GM12878 (cell line): ENCODE measurements at regions not wholly inside any gene's neighbourhood (a gene's known extent, or its start where the extent isn't known, plus 50 kb on each side); places are given as distances from the start of the nearest gene placed in this dataset.

Experiments used
- ATAC-seq: fragments of 200-7000 bp; cut with Tn5 transposase; 3 replicates; pipeline ENCODE4 v1.9.1; 2020; ENCODE audit warnings: mild to moderate bottlenecking, moderate library complexity
- BruUV-seq: library from RNA; stranded (reverse); fragments of 400-500 nt; replicated peaks from 2 replicates; lab custom pipeline; 2021; lab: Mats Ljungman, UMichigan
- CTCF ChIA-PET: fragments of 300-600 bp; sonication (Branson Sonifier 250); formaldehyde crosslinking; extraction: SDS; loops from one replicate; lab custom pipeline; 2021; ENCODE audit warnings: inconsistent platforms; lab: Yijun Ruan, JAX
- POLR2A ChIA-PET: fragments of 350-600 bp; formaldehyde crosslinking; extraction: SDS; loops from one replicate; lab custom pipeline; 2021; ENCODE audit warnings: inconsistent platforms; lab: Charles Lee
- RAD21 ChIA-PET: fragments of 300-600 bp; sonication (Branson Sonifier 250); formaldehyde crosslinking; loops from one replicate; lab custom pipeline; 2023; ENCODE audit warnings: antibody characterized with exemption; ENCODE audit not compliant: unreplicated experiment; lab: Charles Lee
- SMC1A ChIA-PET: fragments of 300-600 bp; sonication (Branson Sonifier 250); formaldehyde crosslinking; loops from one replicate; lab custom pipeline; 2023; ENCODE audit not compliant: unreplicated experiment, uncharacterized antibody; lab: Charles Lee
- DNase-seq: peaks from one replicate; pipeline ENCODE4 v3.0.0-alpha.2; 2011; ENCODE audit warnings: low read depth, low spot score
- FAIRE-seq: peaks from 3 replicates; lab custom pipeline; 2011; peaks lifted over from hg19 to GRCh38; lab: Jason Lieb, UNC
- H2AFZ ChIP-seq: 2 replicates; pipeline ENCODE4 v1.6.0; 2011; ENCODE audit warnings: low read depth, low read length, control low read depth; ENCODE audit not compliant: control insufficient read depth
- H3K27ac ChIP-seq: 2 replicates; pipeline ENCODE4 v1.5.1; 2011; ENCODE audit warnings: control low read depth; ENCODE audit not compliant: control insufficient read depth, insufficient read depth
- H3K27me3 ChIP-seq, 2 experiments: replicated peaks in 1 of 2; 2 replicates each; pipeline versions ENCODE4 v1.6.0 to v1.6.1; 2011; ENCODE audit warnings: low read length in 1 of 2; ENCODE audit not compliant: control insufficient read depth in 2 of 2, insufficient read depth in 2 of 2
- H3K36me3 ChIP-seq, 2 experiments: 2 replicates each; pipeline ENCODE4 v1.5.1; 2011; ENCODE audit warnings: low read length in 1 of 2; ENCODE audit not compliant: control insufficient read depth in 2 of 2, insufficient read depth in 2 of 2
- H3K4me1 ChIP-seq: 2 replicates; pipeline ENCODE4 v1.6.1; 2011; ENCODE audit warnings: mild to moderate bottlenecking, low read length, moderate library complexity, mixed read lengths; ENCODE audit not compliant: control insufficient read depth, insufficient read depth
- H3K4me2 ChIP-seq: 2 replicates; pipeline ENCODE4 v1.6.0; 2011; ENCODE audit warnings: control low read depth; ENCODE audit not compliant: control insufficient read depth, insufficient read depth
- H3K4me3 ChIP-seq: fragments of 200-600 bp; sonication (generic); 2 replicates; pipeline ENCODE4 v1.5.1; 2016
- H3K79me2 ChIP-seq: 2 replicates; pipeline ENCODE4 v1.6.0; 2011; ENCODE audit warnings: low read length; ENCODE audit not compliant: control insufficient read depth, insufficient read depth
- H3K9ac ChIP-seq: 2 replicates; pipeline ENCODE4 v1.8.0; 2011; ENCODE audit warnings: low read length, control low read depth, mixed read lengths; ENCODE audit not compliant: control insufficient read depth, insufficient read depth
- H3K9me3 ChIP-seq: replicated peaks from 3 replicates; pipeline ENCODE4 v1.5.1; 2011; ENCODE audit warnings: mild to moderate bottlenecking, low read length; ENCODE audit not compliant: control insufficient read depth, insufficient read depth
- H4K20me1 ChIP-seq: 2 replicates; pipeline ENCODE4 v1.6.0; 2011; ENCODE audit not compliant: control insufficient read depth, insufficient read depth
- EED ChIP-seq: sonication (generic); IDR thresholded peaks from 2 replicates; pipeline ENCODE4 v1.6.1; 2016; ENCODE audit warnings: antibody characterized with exemption, low read depth
- JUND ChIP-seq: IDR thresholded peaks from 2 replicates; pipeline ENCODE4 v1.6.1; 2012; ENCODE audit warnings: low read depth, mild to moderate bottlenecking, low read length, improper control_type of control experiment, moderate library complexity
- KAT2A ChIP-seq: conservative IDR thresholded peaks from 2 replicates; pipeline ENCODE4 v1.6.1; 2011; ENCODE audit warnings: low read depth, low read length; ENCODE audit not compliant: control insufficient read depth
- KLF5 ChIP-seq: fragments of 450-650 bp; IDR thresholded peaks from 2 replicates; pipeline ENCODE4 v1.6.1; 2014; ENCODE audit warnings: mild to moderate bottlenecking; ENCODE audit not compliant: partially characterized antibody
- MYB ChIP-seq: fragments of 150-350 bp; IDR thresholded peaks from 2 replicates; pipeline ENCODE4 v1.6.1; 2014; ENCODE audit warnings: mild to moderate bottlenecking, low read depth, low read length, borderline replicate concordance
- MYC ChIP-seq: IDR thresholded peaks from 2 replicates; pipeline ENCODE4 v1.6.1; 2011; ENCODE audit warnings: mild to moderate bottlenecking, low read length, moderate library complexity, inconsistent platforms; ENCODE audit not compliant: insufficient read depth, insufficient replicate concordance, insufficient read length, severe bottlenecking
- NFYB ChIP-seq: IDR thresholded peaks from 2 replicates; pipeline ENCODE4 v1.6.1; 2011; ENCODE audit warnings: low read depth, mild to moderate bottlenecking, low read length, improper control_type of control experiment, moderate library complexity; ENCODE audit not compliant: insufficient read depth
- POLR2A ChIP-seq: IDR thresholded peaks from 2 replicates; pipeline ENCODE4 v1.6.1; 2011; ENCODE audit warnings: low read depth, mild to moderate bottlenecking, low read length
- POU2F2 ChIP-seq: IDR thresholded peaks from 3 replicates; pipeline ENCODE4 v1.6.1; 2011; ENCODE audit warnings: low read depth, mild to moderate bottlenecking, low read length, borderline replicate concordance
- SREBF2 ChIP-seq: IDR thresholded peaks from 2 replicates; pipeline ENCODE4 v1.6.1; 2012; ENCODE audit warnings: mild to moderate bottlenecking, low read length
- SUPT20H ChIP-seq: IDR thresholded peaks from 2 replicates; pipeline ENCODE4 v1.6.1; 2011; ENCODE audit warnings: low read depth, mild to moderate bottlenecking, low read length, moderate library complexity, borderline replicate concordance; ENCODE audit not compliant: control insufficient read depth
- WRNIP1 ChIP-seq: IDR thresholded peaks from 2 replicates; pipeline ENCODE4 v1.6.1; 2011; ENCODE audit warnings: low read depth, low read length, improper control_type of control experiment, borderline replicate concordance
- WGBS: methylation state at CpG from one replicate; pipeline ENCODE4 v1.1.6; 2016; ENCODE audit warnings: low lambda C conversion rate; ENCODE audit not compliant: insufficient replicate concordance, insufficient coverage; ENCODE audit errors: missing lambda C conversion rate; 5-methylcytosine and 5-hydroxymethylcytosine counted together
- in situ Hi-C: fragments of 300-500 bp; cut with MboI; formaldehyde crosslinking; loops from 9 replicates; pipeline ENCODE4 v1.14.3; 2018; ENCODE audit warnings: mixed read lengths
- intact Hi-C: fragments of 100-400 bp; cut with micrococcal nuclease; formaldehyde crosslinking; loops from one replicate; pipeline ENCODE4 v1.14.2; 2022; ENCODE audit not compliant: unreplicated experiment
- TF ChIP-seq, protein P1 (sequence below): IDR thresholded peaks from 2 replicates; pipeline ENCODE4 v1.6.1; 2011; ENCODE audit warnings: borderline replicate concordance, low read depth, mild to moderate bottlenecking, moderate library complexity, low read length; ENCODE audit not compliant: insufficient read depth, poor library complexity, severe bottlenecking
- TF ChIP-seq, protein P2 (sequence below), 3 experiments: IDR thresholded peaks in 2 of 3; conservative IDR thresholded peaks in 1 of 3; 2 replicates each; pipeline ENCODE4 v1.5.1; 2011; ENCODE audit warnings: low read depth in 3 of 3, low read length in 3 of 3, mild to moderate bottlenecking in 3 of 3, control low read depth in 2 of 3, moderate library complexity in 2 of 3, inconsistent platforms in 1 of 3, mixed read lengths in 1 of 3; ENCODE audit not compliant: control insufficient read depth in 2 of 3, insufficient read depth in 1 of 3; ENCODE audit errors: extremely low read depth in 1 of 3

DNA sequence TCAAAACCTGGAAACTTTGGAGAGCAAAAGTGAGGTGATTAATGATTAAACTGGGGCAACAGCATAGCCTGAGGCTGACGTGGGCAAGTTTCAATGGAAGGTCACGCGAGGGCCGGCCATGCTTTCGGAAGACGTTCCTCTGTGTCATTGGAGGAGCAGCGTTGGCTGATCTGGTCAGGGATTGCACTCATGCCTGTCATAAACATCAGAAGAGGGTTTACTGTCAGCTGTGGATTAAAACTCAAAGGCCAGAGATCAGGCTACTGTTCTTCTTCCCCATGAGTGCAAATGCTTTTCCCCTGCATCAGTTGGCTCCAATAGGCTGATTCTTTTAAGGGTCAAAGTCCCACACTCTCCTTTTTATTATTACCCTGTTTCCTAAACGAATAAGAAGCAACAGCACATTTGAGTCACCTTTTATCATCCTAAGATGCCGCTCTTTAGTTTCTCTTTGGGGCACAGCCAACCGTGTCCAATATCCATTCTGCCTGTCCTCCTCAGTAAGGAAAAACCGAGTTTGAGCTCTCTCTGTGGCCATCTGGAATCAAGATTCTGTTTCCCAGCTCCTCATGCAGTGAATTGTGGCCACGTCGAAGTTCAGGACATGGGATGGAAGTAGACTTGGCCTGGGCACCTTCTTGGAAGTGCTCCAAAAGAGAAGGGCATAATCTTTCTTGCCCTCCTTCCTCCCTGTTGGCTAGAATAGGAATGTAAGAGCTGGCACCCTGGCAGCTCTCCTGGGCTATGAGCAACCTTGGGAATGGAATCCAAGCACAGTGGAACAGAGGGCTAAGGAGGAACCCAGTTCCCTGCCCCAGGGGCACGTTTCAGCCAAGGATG, 62.5 kb upstream of the INSIG1 start:
- BruUV-seq: no TSS peak

DNA sequence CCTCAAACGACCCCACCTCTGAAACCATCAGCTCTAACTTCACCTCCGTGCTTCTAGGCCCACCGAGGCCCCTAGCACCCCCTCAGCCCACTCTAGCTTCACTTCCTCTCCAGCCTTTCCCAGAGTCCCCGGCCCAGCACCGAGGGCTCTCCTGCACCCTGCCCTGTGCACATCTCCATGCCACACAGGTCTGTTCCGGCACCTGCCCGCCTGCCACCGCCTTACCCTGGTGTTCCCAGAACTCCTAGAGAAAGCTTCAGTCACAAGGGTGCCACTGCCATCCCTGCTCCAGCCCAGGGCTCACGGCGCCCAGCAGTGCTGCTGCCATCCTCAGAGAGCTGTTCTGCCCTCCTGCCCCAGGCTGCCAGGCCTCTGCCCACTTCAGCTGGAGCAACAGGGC, 61.3 kb upstream of the INSIG1 start:
- ChIA-PET SMC1A (no interaction called here), CTCF (no interaction called here), POLR2A (no interaction called here), RAD21 (no interaction called here)
- in situ Hi-C loops (no loop called here), intact Hi-C loops (no loop called here)
- FAIRE-seq (no peak), ATAC-seq (peak; percentile 26), DNase-seq (no peak)
- H3K27me3 ChIP-seq: no peaks in the 10 kb centered on the region; a peak in 2 of 4 replicates
- WGBS: 35% methylated on average over 10 of the region's 10 CpGs
- H3K79me2 ChIP-seq: no peaks in the 10 kb centered on the region
- no TSS peak for BruUV-seq
- H2AFZ ChIP-seq: no peak overlapping the region
- no peak overlapping the region for H3K4me2 ChIP-seq
- no peaks in the 10 kb centered on the region for H3K4me1 ChIP-seq
- H4K20me1 ChIP-seq: no peaks in the 10 kb centered on the region
- H3K36me3 ChIP-seq: no peaks in the 10 kb centered on the region
- H3K9me3 ChIP-seq: no peaks in the 10 kb centered on the region
- H3K9ac ChIP-seq: no peak overlapping the region
- H3K27ac ChIP-seq: no peak overlapping the region
- no peak overlapping the region for H3K4me3 ChIP-seq
- no peak for TF ChIP-seq JUND
- TF ChIP-seq, protein P1, sequence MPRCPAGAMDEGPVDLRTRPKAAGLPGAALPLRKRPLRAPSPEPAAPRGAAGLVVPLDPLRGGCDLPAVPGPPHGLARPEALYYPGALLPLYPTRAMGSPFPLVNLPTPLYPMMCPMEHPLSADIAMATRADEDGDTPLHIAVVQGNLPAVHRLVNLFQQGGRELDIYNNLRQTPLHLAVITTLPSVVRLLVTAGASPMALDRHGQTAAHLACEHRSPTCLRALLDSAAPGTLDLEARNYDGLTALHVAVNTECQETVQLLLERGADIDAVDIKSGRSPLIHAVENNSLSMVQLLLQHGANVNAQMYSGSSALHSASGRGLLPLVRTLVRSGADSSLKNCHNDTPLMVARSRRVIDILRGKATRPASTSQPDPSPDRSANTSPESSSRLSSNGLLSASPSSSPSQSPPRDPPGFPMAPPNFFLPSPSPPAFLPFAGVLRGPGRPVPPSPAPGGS: no peak
- TF ChIP-seq EED: no peak
- TF ChIP-seq, protein P2, sequence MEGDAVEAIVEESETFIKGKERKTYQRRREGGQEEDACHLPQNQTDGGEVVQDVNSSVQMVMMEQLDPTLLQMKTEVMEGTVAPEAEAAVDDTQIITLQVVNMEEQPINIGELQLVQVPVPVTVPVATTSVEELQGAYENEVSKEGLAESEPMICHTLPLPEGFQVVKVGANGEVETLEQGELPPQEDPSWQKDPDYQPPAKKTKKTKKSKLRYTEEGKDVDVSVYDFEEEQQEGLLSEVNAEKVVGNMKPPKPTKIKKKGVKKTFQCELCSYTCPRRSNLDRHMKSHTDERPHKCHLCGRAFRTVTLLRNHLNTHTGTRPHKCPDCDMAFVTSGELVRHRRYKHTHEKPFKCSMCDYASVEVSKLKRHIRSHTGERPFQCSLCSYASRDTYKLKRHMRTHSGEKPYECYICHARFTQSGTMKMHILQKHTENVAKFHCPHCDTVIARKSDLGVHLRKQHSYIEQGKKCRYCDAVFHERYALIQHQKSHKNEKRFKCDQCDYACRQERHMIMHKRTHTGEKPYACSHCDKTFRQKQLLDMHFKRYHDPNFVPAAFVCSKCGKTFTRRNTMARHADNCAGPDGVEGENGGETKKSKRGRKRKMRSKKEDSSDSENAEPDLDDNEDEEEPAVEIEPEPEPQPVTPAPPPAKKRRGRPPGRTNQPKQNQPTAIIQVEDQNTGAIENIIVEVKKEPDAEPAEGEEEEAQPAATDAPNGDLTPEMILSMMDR (IDR thresholded peaks at IDR 0.05 in 2 of 3, conservative IDR thresholded peaks at IDR 0.05 in 1 of 3; ENCODE audit: control insufficient read depth in 2 of 3, extremely low read depth in 1 of 3, insufficient read depth in 1 of 3, low read depth in 3 of 3, low read length in 3 of 3): no peak
- no peak for TF ChIP-seq KAT2A
- no peak for TF ChIP-seq MYC
- TF ChIP-seq POU2F2: no peak
- no peak for TF ChIP-seq POLR2A
- TF ChIP-seq WRNIP1: no peak
- TF ChIP-seq SUPT20H: no peak
- no peak for TF ChIP-seq SREBF2
- TF ChIP-seq KLF5: no peak

More for the DNA sequence above, 62.5 kb upstream of the INSIG1 start:
- Histone ChIP-seq H3K4me1 (no peaks in the 10 kb centered on the region), H3K9me3 (no peaks in the 10 kb centered on the region), H3K36me3 (no peaks in the 10 kb centered on the region)
- WGBS: 31% methylated on average over 14 of the region's 14 CpGs
- CTCF ChIA-PET: no interaction called here
- 0 out of 2 replicates have a peak, but pooled peaks have one; percentile 10 for TF ChIP-seq NFYB
- no peak for TF ChIP-seq MYB
- TF ChIP-seq, all 136 proteins: peak for 1
- H3K27ac ChIP-seq: no peak overlapping the region
- FAIRE-seq: no peak
- DNase-seq: no peak
- RAD21 ChIA-PET: no interaction called here
- ATAC-seq: peak; percentile 63
- SMC1A ChIA-PET: interaction anchor here (1.2 kb wide), 1 partner anchor 308 kb away, joined by 3 read pairs; no protein-coding TSS in a partner anchor
- H2AFZ ChIP-seq: no peak overlapping the region
- no peaks in the 10 kb centered on the region for H3K79me2 ChIP-seq
- H3K4me3 ChIP-seq: no peak overlapping the region
- in situ Hi-C loops: no loop called here
- intact Hi-C loops: no loop called here
- no peak overlapping the region for H3K4me2 ChIP-seq
- no peaks in the 10 kb centered on the region; a peak in 2 of 4 replicates for H3K27me3 ChIP-seq
- H4K20me1 ChIP-seq: no peaks in the 10 kb centered on the region
- POLR2A ChIA-PET: no interaction called here
- no peak overlapping the region for H3K9ac ChIP-seq
